ENCODE measurements at regions not wholly inside any gene's neighbourhood (a gene's known extent, or its start where the extent isn't known, plus 50 kb on each side); places are given as distances from the start of the nearest gene placed in this dataset.

DNA sequence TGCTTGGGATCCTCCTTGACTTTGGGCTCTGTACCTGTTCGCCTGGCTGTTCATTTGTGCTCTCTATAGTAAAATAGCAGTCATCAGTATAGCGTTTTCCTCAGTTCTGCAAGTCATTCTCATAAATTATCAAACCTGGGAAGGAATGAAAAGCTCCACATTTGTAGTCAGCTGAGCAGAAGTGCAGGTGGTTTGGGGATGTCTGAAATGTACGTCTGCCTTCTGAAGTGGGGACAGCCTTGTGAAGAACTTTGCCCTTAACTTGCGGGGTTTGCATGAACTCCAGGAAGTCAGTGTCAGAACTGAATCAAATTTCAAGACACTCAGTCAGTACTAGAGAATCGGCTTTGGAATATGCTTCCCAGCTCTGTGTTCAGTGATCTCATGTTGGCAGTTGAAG, 358.3 kb upstream of the PRKCQ start:
- TF ChIP-seq, protein P1, sequence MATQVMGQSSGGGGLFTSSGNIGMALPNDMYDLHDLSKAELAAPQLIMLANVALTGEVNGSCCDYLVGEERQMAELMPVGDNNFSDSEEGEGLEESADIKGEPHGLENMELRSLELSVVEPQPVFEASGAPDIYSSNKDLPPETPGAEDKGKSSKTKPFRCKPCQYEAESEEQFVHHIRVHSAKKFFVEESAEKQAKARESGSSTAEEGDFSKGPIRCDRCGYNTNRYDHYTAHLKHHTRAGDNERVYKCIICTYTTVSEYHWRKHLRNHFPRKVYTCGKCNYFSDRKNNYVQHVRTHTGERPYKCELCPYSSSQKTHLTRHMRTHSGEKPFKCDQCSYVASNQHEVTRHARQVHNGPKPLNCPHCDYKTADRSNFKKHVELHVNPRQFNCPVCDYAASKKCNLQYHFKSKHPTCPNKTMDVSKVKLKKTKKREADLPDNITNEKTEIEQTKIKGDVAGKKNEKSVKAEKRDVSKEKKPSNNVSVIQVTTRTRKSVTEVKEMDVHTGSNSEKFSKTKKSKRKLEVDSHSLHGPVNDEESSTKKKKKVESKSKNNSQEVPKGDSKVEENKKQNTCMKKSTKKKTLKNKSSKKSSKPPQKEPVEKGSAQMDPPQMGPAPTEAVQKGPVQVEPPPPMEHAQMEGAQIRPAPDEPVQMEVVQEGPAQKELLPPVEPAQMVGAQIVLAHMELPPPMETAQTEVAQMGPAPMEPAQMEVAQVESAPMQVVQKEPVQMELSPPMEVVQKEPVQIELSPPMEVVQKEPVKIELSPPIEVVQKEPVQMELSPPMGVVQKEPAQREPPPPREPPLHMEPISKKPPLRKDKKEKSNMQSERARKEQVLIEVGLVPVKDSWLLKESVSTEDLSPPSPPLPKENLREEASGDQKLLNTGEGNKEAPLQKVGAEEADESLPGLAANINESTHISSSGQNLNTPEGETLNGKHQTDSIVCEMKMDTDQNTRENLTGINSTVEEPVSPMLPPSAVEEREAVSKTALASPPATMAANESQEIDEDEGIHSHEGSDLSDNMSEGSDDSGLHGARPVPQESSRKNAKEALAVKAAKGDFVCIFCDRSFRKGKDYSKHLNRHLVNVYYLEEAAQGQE (IDR thresholded peaks at IDR 0.05; ENCODE audit: low read depth) = no peak
- TF ChIP-seq YY1 (IDR thresholded peaks at IDR 0.05; ENCODE audit: low read depth) = no peak
- TF ChIP-seq EGR1 (IDR thresholded peaks at IDR 0.05) = no peak
- no peak for TF ChIP-seq ZBTB7A (IDR thresholded peaks at IDR 0.05; ENCODE audit: low read depth)
- TF ChIP-seq CEBPB (IDR thresholded peaks at IDR 0.05) = no peak
- TF ChIP-seq TCF12 (IDR thresholded peaks at IDR 0.05; ENCODE audit: low read depth) = no peak
- TF ChIP-seq, protein P2, sequence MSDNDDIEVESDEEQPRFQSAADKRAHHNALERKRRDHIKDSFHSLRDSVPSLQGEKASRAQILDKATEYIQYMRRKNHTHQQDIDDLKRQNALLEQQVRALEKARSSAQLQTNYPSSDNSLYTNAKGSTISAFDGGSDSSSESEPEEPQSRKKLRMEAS (IDR thresholded peaks at IDR 0.05) = no peak
- no peak for TF ChIP-seq EP300 (IDR thresholded peaks at IDR 0.05; ENCODE audit: borderline replicate concordance)
- TF ChIP-seq TAF1 (IDR thresholded peaks at IDR 0.05; ENCODE audit: low read depth) = no peak
- TF ChIP-seq RAD21 (IDR thresholded peaks at IDR 0.05; ENCODE audit: low read depth) = no peak
- TF ChIP-seq, protein P3, sequence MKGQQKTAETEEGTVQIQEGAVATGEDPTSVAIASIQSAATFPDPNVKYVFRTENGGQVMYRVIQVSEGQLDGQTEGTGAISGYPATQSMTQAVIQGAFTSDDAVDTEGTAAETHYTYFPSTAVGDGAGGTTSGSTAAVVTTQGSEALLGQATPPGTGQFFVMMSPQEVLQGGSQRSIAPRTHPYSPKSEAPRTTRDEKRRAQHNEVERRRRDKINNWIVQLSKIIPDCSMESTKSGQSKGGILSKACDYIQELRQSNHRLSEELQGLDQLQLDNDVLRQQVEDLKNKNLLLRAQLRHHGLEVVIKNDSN (IDR thresholded peaks at IDR 0.05) = no peak
- TF ChIP-seq TEAD4 (IDR thresholded peaks at IDR 0.05) = no peak

DNA sequence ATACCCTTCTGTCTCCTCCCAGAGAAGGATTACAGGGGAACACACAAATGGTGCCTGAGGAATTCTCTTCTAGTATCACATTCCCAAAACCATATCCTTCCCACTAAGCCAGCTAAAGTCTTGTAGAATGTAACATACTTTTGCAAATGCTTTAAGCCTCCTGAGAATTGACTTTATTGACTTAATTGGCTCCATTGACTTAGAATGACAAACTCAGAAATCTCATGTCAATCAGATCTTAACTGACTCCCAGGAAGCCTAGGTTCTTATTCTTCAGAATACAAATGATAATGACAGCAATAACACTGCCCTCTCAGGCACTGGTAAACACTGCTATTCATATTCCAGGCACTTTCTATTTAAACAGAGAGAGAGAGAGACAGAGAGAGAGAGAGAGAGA, 356.9 kb upstream of the PRKCQ start:
- TF ChIP-seq FOXM1 (IDR thresholded peaks at IDR 0.05; ENCODE audit: borderline replicate concordance, low read depth) (no peak), EP300 (IDR thresholded peaks at IDR 0.05; ENCODE audit: borderline replicate concordance) (no peak), TCF12 (IDR thresholded peaks at IDR 0.05; ENCODE audit: low read depth) (no peak), NFIC (IDR thresholded peaks at IDR 0.05) (no peak), CREB1 (IDR thresholded peaks at IDR 0.05; ENCODE audit: low read depth) (no peak), TEAD4 (IDR thresholded peaks at IDR 0.05) (no peak), RAD21 (IDR thresholded peaks at IDR 0.05; ENCODE audit: low read depth) (no peak), TAF1 (IDR thresholded peaks at IDR 0.05; ENCODE audit: low read depth) (no peak), CEBPB (IDR thresholded peaks at IDR 0.05) (no peak), YY1 (IDR thresholded peaks at IDR 0.05; ENCODE audit: low read depth) (no peak), ZBTB7A (IDR thresholded peaks at IDR 0.05; ENCODE audit: low read depth) (no peak), EGR1 (IDR thresholded peaks at IDR 0.05) (no peak)
- TF ChIP-seq, protein P2 (IDR thresholded peaks at IDR 0.05) = no peak
- TF ChIP-seq, protein P1 (IDR thresholded peaks at IDR 0.05; ENCODE audit: low read depth) = no peak
- TF ChIP-seq, protein P3 (IDR thresholded peaks at IDR 0.05) = no peak

DNA sequence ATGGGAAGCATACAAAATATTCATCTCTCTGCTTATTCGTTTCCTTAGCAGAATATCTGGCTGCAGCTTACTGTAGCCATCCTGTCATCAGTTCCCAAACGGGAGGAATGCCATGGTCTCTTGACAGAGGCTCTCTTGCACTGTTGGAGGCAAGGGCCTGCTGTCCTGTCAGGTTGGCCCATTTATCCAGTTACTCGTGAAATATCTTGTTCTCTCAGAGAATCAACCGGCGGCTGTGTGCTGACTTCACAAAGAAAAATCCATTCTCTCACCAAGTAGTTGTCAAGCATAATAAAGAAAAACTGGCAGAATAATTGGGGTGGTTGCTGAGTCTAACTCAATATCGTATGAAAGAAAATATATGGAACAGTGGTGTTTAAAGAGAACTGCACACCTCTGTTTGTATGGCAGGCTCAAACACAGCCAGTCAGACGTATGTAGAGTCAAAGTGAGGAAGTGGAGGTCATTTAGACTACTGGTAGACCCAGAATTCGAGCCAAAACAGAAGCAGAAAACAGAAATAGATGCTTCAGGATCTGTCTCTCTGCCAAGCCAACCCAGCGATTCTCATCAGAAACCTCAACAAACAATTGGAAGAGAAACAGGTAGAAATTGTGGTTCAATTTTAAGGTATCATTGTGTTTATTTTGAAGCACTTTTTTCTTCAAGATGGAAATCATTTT, 349.2 kb upstream of the PRKCQ start:
- no peak for TF ChIP-seq RAD21 (IDR thresholded peaks at IDR 0.05; ENCODE audit: low read depth)
- no peak for TF ChIP-seq EP300 (IDR thresholded peaks at IDR 0.05; ENCODE audit: borderline replicate concordance)
- TF ChIP-seq, protein P3 (IDR thresholded peaks at IDR 0.05) = no peak
- no peak for TF ChIP-seq TAF1 (IDR thresholded peaks at IDR 0.05; ENCODE audit: low read depth)
- TF ChIP-seq YY1 (IDR thresholded peaks at IDR 0.05; ENCODE audit: low read depth) = no peak
- TF ChIP-seq TCF12 (IDR thresholded peaks at IDR 0.05; ENCODE audit: low read depth) = no peak
- TF ChIP-seq, protein P1 (IDR thresholded peaks at IDR 0.05; ENCODE audit: low read depth) = no peak
- TF ChIP-seq, protein P2 (IDR thresholded peaks at IDR 0.05) = no peak
- no peak for TF ChIP-seq EGR1 (IDR thresholded peaks at IDR 0.05)
- TF ChIP-seq FOXM1 (IDR thresholded peaks at IDR 0.05; ENCODE audit: borderline replicate concordance, low read depth) = no peak
- no peak for TF ChIP-seq TEAD4 (IDR thresholded peaks at IDR 0.05)
- no peak for TF ChIP-seq ZBTB7A (IDR thresholded peaks at IDR 0.05; ENCODE audit: low read depth)
- no peak for TF ChIP-seq NFIC (IDR thresholded peaks at IDR 0.05)

Data from Ishikawa (cell line).